MM.1S (cell line): ENCODE measurements at regions not wholly inside any gene's neighbourhood (a gene's known extent, or its start where the extent isn't known, plus 50 kb on each side); places are given as distances from the start of the nearest gene placed in this dataset.

Experiments
- DNase-seq: peaks from one replicate; pipeline ENCODE4 v3.0.0-alpha.2; 2015
- H2AFZ ChIP-seq: fragments of 300-600 bp; sonication (generic); 2 replicates; pipeline ENCODE4 v1.6.0; 2016; ENCODE audit warnings: antibody characterized with exemption, low read length
- H3F3A ChIP-seq: fragments of 300-600 bp; sonication (generic); 2 replicates; pipeline ENCODE4 v1.6.1; 2016; ENCODE audit warnings: mild to moderate bottlenecking, antibody characterized with exemption, low read length, moderate library complexity, mixed read lengths; ENCODE audit not compliant: insufficient read depth
- H3K27ac ChIP-seq: fragments of 300-600 bp; sonication (generic); 2 replicates; pipeline ENCODE4 v1.5.1; 2016; ENCODE audit warnings: mild to moderate bottlenecking, low read length
- H3K27me3 ChIP-seq: fragments of 300-600 bp; sonication (generic); replicated peaks from 2 replicates; pipeline ENCODE4 v1.6.0; 2016; ENCODE audit warnings: low read length; ENCODE audit not compliant: insufficient read depth
- H3K36me3 ChIP-seq: fragments of 300-600 bp; sonication (generic); replicated peaks from 2 replicates; pipeline ENCODE4 v1.6.1; 2016; ENCODE audit warnings: mild to moderate bottlenecking, low read length, mixed read lengths; ENCODE audit not compliant: insufficient read depth
- H3K4me1 ChIP-seq: fragments of 300-600 bp; sonication (generic); 2 replicates; pipeline ENCODE4 v1.6.1; 2016; ENCODE audit warnings: low read length, mixed read lengths
- H3K4me2 ChIP-seq: fragments of 300-600 bp; sonication (generic); 2 replicates; pipeline ENCODE4 v1.6.0; 2016; ENCODE audit warnings: low read depth, low read length
- H3K4me3 ChIP-seq: fragments of 300-600 bp; sonication (generic); 2 replicates; pipeline ENCODE4 v1.5.1; 2016; ENCODE audit warnings: low read length, mixed read lengths
- H3K79me2 ChIP-seq: fragments of 300-600 bp; sonication (generic); 2 replicates; pipeline ENCODE4 v1.6.1; 2016; ENCODE audit warnings: mixed run types, low read length, mixed read lengths
- H3K9ac ChIP-seq: fragments of 300-600 bp; sonication (generic); 2 replicates; pipeline ENCODE4 v1.6.1; 2016; ENCODE audit warnings: low read length, mixed read lengths
- H3K9me2 ChIP-seq: fragments of 300-600 bp; sonication (generic); replicated peaks from 2 replicates; pipeline ENCODE4 v1.6.1; 2016; ENCODE audit warnings: mild to moderate bottlenecking, low read length, mixed read lengths; ENCODE audit not compliant: insufficient read depth
- H3K9me3 ChIP-seq: fragments of 300-600 bp; sonication (generic); replicated peaks from 2 replicates; pipeline ENCODE4 v1.6.1; 2016; ENCODE audit warnings: mild to moderate bottlenecking, low read length, mixed read lengths; ENCODE audit not compliant: insufficient read depth
- H4K20me1 ChIP-seq: fragments of 300-600 bp; sonication (generic); 2 replicates; pipeline ENCODE4 v1.6.1; 2016; ENCODE audit warnings: mild to moderate bottlenecking, low read length, moderate library complexity, mixed read lengths; ENCODE audit not compliant: insufficient read depth
- CTCF ChIP-seq: fragments of 300-600 bp; sonication (generic); IDR thresholded peaks from 2 replicates; pipeline ENCODE4 v1.5.1; 2016; ENCODE audit warnings: antibody characterized with exemption, low read length, mixed read lengths
- EZH2 ChIP-seq: fragments of 300-600 bp; sonication (generic); optimal IDR thresholded peaks from 2 replicates; pipeline ENCODE3; 2017; ENCODE audit warnings: low read depth, mild to moderate bottlenecking, antibody characterized with exemption, low read length, mixed read lengths
- EZH2phosphoT487 ChIP-seq: fragments of 300-600 bp; sonication (generic); IDR thresholded peaks from 2 replicates; pipeline ENCODE4 v1.6.1; 2018; ENCODE audit warnings: antibody characterized with exemption, low read length

- no peaks in the 10 kb centered on the region for H4K20me1 ChIP-seq
- H3K79me2 ChIP-seq, result no peaks in the 10 kb centered on the region
- no peak overlapping the region for H2AFZ ChIP-seq
- H3K27ac ChIP-seq, result no peak overlapping the region
- no peaks in the 10 kb centered on the region for H3K9me2 ChIP-seq
- H3K9ac ChIP-seq, result no peak overlapping the region
- no peaks in the 10 kb centered on the region for H3K9me3 ChIP-seq
- H3K4me3 ChIP-seq, result no peak overlapping the region
- H3K4me2 ChIP-seq, result no peak overlapping the region
- H3K27me3 ChIP-seq, result no peaks in the 10 kb centered on the region
- H3K36me3 ChIP-seq, result no peaks in the 10 kb centered on the region
- H3K4me1 ChIP-seq, result no peaks in the 10 kb centered on the region
- no peak for DNase-seq
- H3F3A ChIP-seq, result no peaks in the 10 kb centered on the region
- TF ChIP-seq EZH2phosphoT487 (no peak), EZH2 (no peak), CTCF (no peak)
Measured at GRCh38 chr1:115558275-115558674, 83.5 kb upstream of the VANGL1 start.

- no peaks in the 10 kb centered on the region for H3F3A ChIP-seq
- H3K9me3 ChIP-seq, result no peaks in the 10 kb centered on the region
- no peak for TF ChIP-seq EZH2phosphoT487
- TF ChIP-seq EZH2, result no peak
- TF ChIP-seq CTCF, result no peak
- no peak overlapping the region for H2AFZ ChIP-seq
- no peaks in the 10 kb centered on the region for H3K9me2 ChIP-seq
- H3K4me2 ChIP-seq, result no peak overlapping the region
- H3K27ac ChIP-seq, result no peak overlapping the region
- no peak for DNase-seq
- no peaks in the 10 kb centered on the region for H3K4me1 ChIP-seq
- no peaks in the 10 kb centered on the region for H4K20me1 ChIP-seq
- no peaks in the 10 kb centered on the region for H3K79me2 ChIP-seq
- no peaks in the 10 kb centered on the region for H3K36me3 ChIP-seq
- H3K4me3 ChIP-seq, result no peak overlapping the region
- no peaks in the 10 kb centered on the region for H3K27me3 ChIP-seq
- no peak overlapping the region for H3K9ac ChIP-seq
Measured at GRCh38 chr1:115557715-115558114, 84.1 kb upstream of the VANGL1 start.

- H3K4me1 ChIP-seq, result no peaks in the 10 kb centered on the region
- H3K79me2 ChIP-seq, result no peaks in the 10 kb centered on the region
- H3F3A ChIP-seq, result no peaks in the 10 kb centered on the region
- H3K4me2 ChIP-seq, result no peak overlapping the region
- no peaks in the 10 kb centered on the region for H3K27me3 ChIP-seq
- no peaks in the 10 kb centered on the region for H3K36me3 ChIP-seq
- no peaks in the 10 kb centered on the region for H3K9me2 ChIP-seq
- no peak for TF ChIP-seq EZH2
- TF ChIP-seq EZH2phosphoT487, result no peak
- no peak for TF ChIP-seq CTCF
- H3K9ac ChIP-seq, result no peak overlapping the region
- no peaks in the 10 kb centered on the region for H4K20me1 ChIP-seq
- H3K4me3 ChIP-seq, result no peak overlapping the region
- H3K9me3 ChIP-seq, result no peaks in the 10 kb centered on the region
- H2AFZ ChIP-seq, result no peak overlapping the region
- H3K27ac ChIP-seq, result no peak overlapping the region
- DNase-seq, result no peak
Measured at GRCh38 chr1:115556236-115556635, 85.5 kb upstream of the VANGL1 start.

- Histone ChIP-seq H3K4me1 (no peaks in the 10 kb centered on the region), H4K20me1 (no peaks in the 10 kb centered on the region), H3F3A (no peaks in the 10 kb centered on the region), H3K4me3 (no peak overlapping the region), H2AFZ (no peak overlapping the region), H3K4me2 (no peak overlapping the region), H3K79me2 (no peaks in the 10 kb centered on the region), H3K27ac (no peak overlapping the region), H3K9me2 (no peaks in the 10 kb centered on the region), H3K27me3 (no peaks in the 10 kb centered on the region), H3K9me3 (no peaks in the 10 kb centered on the region), H3K36me3 (no peaks in the 10 kb centered on the region), H3K9ac (no peak overlapping the region)
- TF ChIP-seq EZH2phosphoT487 (no peak), EZH2 (no peak), CTCF (no peak)
- DNase-seq, result no peak
Measured at GRCh38 chr1:115555446-115555845, 86.3 kb upstream of the VANGL1 start.
